GM12875 (cell line): ENCODE measurements at regions not wholly inside any gene's neighbourhood (a gene's known extent, or its start where the extent isn't known, plus 50 kb on each side); places are given as distances from the start of the nearest gene placed in this dataset.
"Not testable (repeated sequence)": the region's sequence is repeated elsewhere in the genome, so short reads cannot be mapped to it uniquely, and the experiment has no call there.

Source experiments
- H3K4me3 ChIP-seq: one replicate; pipeline ENCODE4 v1.5.1; 2011; ENCODE audit warnings: low read depth, low read length, control low read depth
- CTCF ChIP-seq: IDR thresholded peaks from 2 replicates; pipeline ENCODE4 v1.5.1; 2011; ENCODE audit warnings: low read depth, mild to moderate bottlenecking, control low read depth, inconsistent platforms, low read length, moderate library complexity, borderline replicate concordance; ENCODE audit not compliant: insufficient read depth

GRCh38 chr4:117908306-117909207 lies 125.7 kb upstream of the NDST3 start:
- TF ChIP-seq CTCF: no peak

GRCh38 chr4:117916728-117917127 lies 117.6 kb upstream of the NDST3 start:
- no peak overlapping the region for H3K4me3 ChIP-seq
- TF ChIP-seq CTCF: no peak

More at GRCh38 chr4:117908306-117909207, 125.7 kb upstream of the NDST3 start:
- no peak overlapping the region for H3K4me3 ChIP-seq

GRCh38 chr4:117922311-117922710 lies 112.0 kb upstream of the NDST3 start:
- H3K4me3 ChIP-seq: not testable (repeated sequence)

- H3K4me3 ChIP-seq: not testable (repeated sequence)
These were observed 106.5 kb upstream of the NDST3 start for GRCh38 chr4:117927823-117928222.

- no peak overlapping the region for H3K4me3 ChIP-seq
- no peak for TF ChIP-seq CTCF
These were observed 92.7 kb upstream of the NDST3 start for GRCh38 chr4:117941611-117942010.

GRCh38 chr4:117949621-117950020 lies 84.7 kb upstream of the NDST3 start:
- H3K4me3 ChIP-seq: no peak overlapping the region
- no peak for TF ChIP-seq CTCF

GRCh38 chr4:117957571-117957970 lies 76.7 kb upstream of the NDST3 start:
- TF ChIP-seq CTCF: no peak
- H3K4me3 ChIP-seq: no peak overlapping the region

- no peak overlapping the region for H3K4me3 ChIP-seq
- no peak for TF ChIP-seq CTCF
These were observed 68.7 kb upstream of the NDST3 start for GRCh38 chr4:117965622-117966021.
